AG04450 (cell line): ENCODE measurements at regions not wholly inside any gene's neighbourhood (a gene's known extent, or its start where the extent isn't known, plus 50 kb on each side); places are given as distances from the start of the nearest gene placed in this dataset.

Experiments
- CTCF ChIA-PET: fragments of 300-600, 350-600 bp; formaldehyde crosslinking; extraction: SDS; loops from one replicate; lab custom pipeline; 2022; ENCODE audit warnings: antibody characterized with exemption, inconsistent platforms; lab: Charles Lee
- POLR2A ChIA-PET: fragments of 350-600 bp; formaldehyde crosslinking; extraction: SDS; loops from one replicate; lab custom pipeline; 2021; ENCODE audit warnings: antibody characterized with exemption, inconsistent platforms; lab: Yijun Ruan, JAX
- DNase-seq: peaks from one replicate; pipeline ENCODE4 v3.0.0-alpha.2; 2011; ENCODE audit warnings: low read depth, low spot score
- H3K27ac ChIP-seq: one replicate; pipeline ENCODE4 v1.5.1; 2012; ENCODE audit warnings: low read depth, low read length, control low read depth
- H3K27me3 ChIP-seq: one replicate; pipeline ENCODE4 v1.6.0; 2012; ENCODE audit warnings: low read length; ENCODE audit not compliant: control insufficient read depth, insufficient read depth
- H3K4me3 ChIP-seq: 2 replicates; pipeline ENCODE4 v1.5.1; 2011; ENCODE audit warnings: mild to moderate bottlenecking, low read depth, low read length, control low read depth
- H3K9me3 ChIP-seq: 2 replicates; pipeline ENCODE4 v1.5.1; 2012; ENCODE audit warnings: low read length; ENCODE audit not compliant: control insufficient read depth, insufficient read depth
- CTCF ChIP-seq: IDR thresholded peaks from 2 replicates; pipeline ENCODE4 v1.5.1; 2011; ENCODE audit warnings: low read depth, low read length, control low read depth, inconsistent platforms

- POLR2A ChIA-PET = no interaction called here
- Histone ChIP-seq H3K27me3 (no peaks in the 10 kb centered on the region), H3K9me3 (peaks cover 25% of the 10 kb centered on the region), H3K4me3 (no peak overlapping the region), H3K27ac (no peak overlapping the region)
- DNase-seq = no peak
- CTCF ChIA-PET = no interaction called here
- no peak for TF ChIP-seq CTCF
Observed at GRCh38 chr1:14120895-14121294, 420.9 kb downstream of the PRDM2 start.

- peaks cover 41% of the 10 kb centered on the region for H3K9me3 ChIP-seq
Observed at GRCh38 chr1:14128096-14128495, 428.1 kb downstream of the PRDM2 start.

GRCh38 chr1:14129009-14129408 lies 429.0 kb downstream of the PRDM2 start:
- Histone ChIP-seq H3K4me3 (no peak overlapping the region), H3K27ac (no peak overlapping the region), H3K27me3 (no peaks in the 10 kb centered on the region), H3K9me3 (peaks cover 37% of the 10 kb centered on the region)
- no peak for DNase-seq
- ChIA-PET CTCF (no interaction called here), POLR2A (no interaction called here)
- no peak for TF ChIP-seq CTCF

More at GRCh38 chr1:14128096-14128495, 428.1 kb downstream of the PRDM2 start:
- Histone ChIP-seq H3K27ac (no peak overlapping the region), H3K4me3 (no peak overlapping the region), H3K27me3 (no peaks in the 10 kb centered on the region)
- ChIA-PET POLR2A (no interaction called here), CTCF (no interaction called here)
- TF ChIP-seq CTCF = no peak
- DNase-seq = no peak

- H3K27me3 ChIP-seq = no peaks in the 10 kb centered on the region
- CTCF ChIA-PET = no interaction called here
- TF ChIP-seq CTCF = no peak
- POLR2A ChIA-PET = no interaction called here
- DNase-seq = no peak
- peaks cover 27% of the 10 kb centered on the region for H3K9me3 ChIP-seq
- H3K27ac ChIP-seq = no peak overlapping the region
- H3K4me3 ChIP-seq = no peak overlapping the region
Observed at GRCh38 chr1:14135070-14135469, 435.1 kb downstream of the PRDM2 start.

GRCh38 chr1:14136152-14136763 lies 436.3 kb downstream of the PRDM2 start:
- ChIA-PET POLR2A (no interaction called here), CTCF (interaction anchor here (1.1 kb wide), 1 partner anchor 966 kb away, joined by 3 read pairs; no protein-coding TSS in a partner anchor)
- TF ChIP-seq CTCF = no peak
- H3K27ac ChIP-seq = no peak overlapping the region
- no peak overlapping the region for H3K4me3 ChIP-seq
- no peak for DNase-seq
- no peaks in the 10 kb centered on the region for H3K27me3 ChIP-seq
- peaks cover 33% of the 10 kb centered on the region for H3K9me3 ChIP-seq
